ENCODE measurements at regions not wholly inside any gene's neighbourhood (a gene's known extent, or its start where the extent isn't known, plus 50 kb on each side); places are given as distances from the start of the nearest gene placed in this dataset.

GRCh38 chr9:90969021-90969675 is 167.5 kb downstream of the SYK start:
- TF ChIP-seq GATA1 (IDR thresholded peaks at IDR 0.05; ENCODE audit: low read depth, low read length) (no peak), POLR2A (IDR thresholded peaks at IDR 0.05; ENCODE audit: low read length) (no peak)
- DNase-seq, result no peak

DNA sequence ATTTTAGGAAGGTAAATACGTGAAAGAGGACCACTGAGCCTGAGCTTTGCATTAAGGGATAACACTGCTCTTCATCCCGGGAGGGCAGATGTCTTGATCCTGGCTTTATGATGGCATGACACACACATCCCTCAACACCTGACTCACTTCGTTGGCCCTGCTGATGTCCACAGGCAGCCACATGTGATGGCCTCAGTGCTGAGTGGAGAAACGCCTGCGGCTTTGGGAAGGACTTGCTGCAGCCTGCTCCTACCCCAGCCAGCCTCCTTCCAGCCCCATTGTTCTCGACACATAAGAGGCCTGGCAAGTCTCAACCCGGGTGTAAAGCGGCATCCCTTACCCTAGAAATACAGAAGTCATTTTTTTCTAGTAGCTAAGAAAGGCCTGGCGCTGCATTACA is 169.0 kb downstream of the SYK start:
- DNase-seq, result no peak
- TF ChIP-seq GATA1 (IDR thresholded peaks at IDR 0.05; ENCODE audit: low read depth, low read length), result no peak
- TF ChIP-seq POLR2A (IDR thresholded peaks at IDR 0.05; ENCODE audit: low read length), result no peak

GRCh38 chr9:90972057-90972456 is 170.4 kb downstream of the SYK start:
- no peak for TF ChIP-seq POLR2A (IDR thresholded peaks at IDR 0.05; ENCODE audit: low read length)
- TF ChIP-seq GATA1 (IDR thresholded peaks at IDR 0.05; ENCODE audit: low read depth, low read length), result no peak
- DNase-seq, result no peak

DNA sequence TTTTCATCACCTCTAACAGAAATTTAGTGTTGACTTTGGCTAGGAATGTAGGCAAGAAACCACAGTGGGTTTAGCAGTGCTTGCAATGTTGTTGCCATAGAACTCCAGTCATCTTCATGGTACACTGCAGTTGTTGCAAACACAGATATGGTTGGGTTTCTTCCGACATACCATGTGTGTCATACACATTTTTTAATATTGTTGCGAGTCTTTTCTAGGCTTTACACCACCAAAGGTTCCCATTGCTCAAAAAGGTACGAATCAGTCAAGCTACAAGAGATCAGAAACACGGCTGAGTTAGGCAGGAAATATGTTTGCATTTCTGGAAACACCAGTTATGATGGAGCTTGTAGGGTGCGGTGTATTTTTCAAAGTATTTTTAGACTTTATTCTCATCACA is 172.4 kb downstream of the SYK start:
- DNase-seq, result no peak
- TF ChIP-seq GATA1 (IDR thresholded peaks at IDR 0.05; ENCODE audit: low read depth, low read length) (no peak), POLR2A (IDR thresholded peaks at IDR 0.05; ENCODE audit: low read length) (no peak)

GRCh38 chr9:90974643-90975245 is 173.1 kb downstream of the SYK start:
- no peak for TF ChIP-seq GATA1 (IDR thresholded peaks at IDR 0.05; ENCODE audit: low read depth, low read length)
- TF ChIP-seq POLR2A (IDR thresholded peaks at IDR 0.05; ENCODE audit: low read length), result no peak

DNA sequence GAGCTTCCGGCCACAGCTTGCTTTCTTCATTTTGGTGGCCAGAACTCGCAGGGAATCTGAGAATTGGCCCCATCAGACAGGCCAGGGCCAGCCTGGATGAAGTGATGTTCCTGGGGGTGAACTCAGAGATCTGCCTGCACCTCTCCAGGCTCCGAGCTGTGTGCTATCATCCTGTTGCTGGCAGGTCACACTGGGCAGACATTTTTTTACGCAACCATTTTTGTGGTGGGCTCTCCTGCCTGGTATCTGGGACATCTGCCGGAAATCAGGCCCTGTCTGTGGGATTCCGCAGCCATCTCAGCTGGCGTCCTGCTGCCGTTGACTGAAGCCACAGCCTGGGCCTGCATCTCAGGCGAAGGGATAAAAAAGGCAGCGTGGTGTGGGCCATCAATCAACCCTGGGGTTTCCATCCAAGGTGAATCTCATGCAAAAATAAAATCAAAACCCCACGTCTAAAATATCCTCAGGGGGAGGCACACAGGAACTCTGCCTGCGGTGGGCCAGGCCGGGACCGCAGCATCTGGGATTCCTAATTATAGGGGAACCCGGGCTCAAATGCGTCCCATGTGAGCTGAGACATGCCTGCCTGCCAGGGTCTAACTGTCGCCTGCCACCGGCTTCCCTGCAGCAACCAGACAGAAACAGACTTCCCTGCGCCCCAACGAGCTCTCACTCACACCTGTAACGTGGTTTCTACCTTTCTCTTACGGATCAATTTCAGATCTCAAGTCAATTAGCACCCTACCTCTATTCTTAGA is 174.3 kb downstream of the SYK start:
- no peak for DNase-seq
- TF ChIP-seq GATA1 (IDR thresholded peaks at IDR 0.05; ENCODE audit: low read depth, low read length), result no peak
- no peak for TF ChIP-seq POLR2A (IDR thresholded peaks at IDR 0.05; ENCODE audit: low read length)

More at GRCh38 chr9:90974643-90975245, 173.1 kb downstream of the SYK start:
- no peak for DNase-seq

DNA sequence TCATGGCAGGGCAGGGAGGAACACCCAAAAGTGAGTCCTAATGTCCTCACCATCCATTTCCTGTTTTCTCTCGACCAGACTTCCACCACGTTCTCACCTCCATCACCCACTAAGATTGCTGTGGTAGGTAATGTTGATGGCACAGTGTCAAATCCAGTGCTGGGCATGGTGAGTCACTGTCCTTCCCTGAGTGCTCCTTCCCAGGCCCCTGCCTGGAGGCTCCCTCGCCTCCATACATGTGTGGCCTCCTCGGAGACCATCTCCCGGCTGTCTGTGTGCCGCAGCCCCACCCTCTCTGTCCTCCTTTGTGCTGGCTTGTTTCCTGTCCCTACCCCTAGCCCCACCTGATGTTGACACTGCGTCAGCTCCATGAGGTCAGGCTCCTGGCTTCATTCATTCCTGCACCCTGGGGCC is 177.5 kb downstream of the SYK start:
- no peak for DNase-seq
- TF ChIP-seq POLR2A (IDR thresholded peaks at IDR 0.05; ENCODE audit: low read length) (no peak), GATA1 (IDR thresholded peaks at IDR 0.05; ENCODE audit: low read depth, low read length) (no peak)

DNA sequence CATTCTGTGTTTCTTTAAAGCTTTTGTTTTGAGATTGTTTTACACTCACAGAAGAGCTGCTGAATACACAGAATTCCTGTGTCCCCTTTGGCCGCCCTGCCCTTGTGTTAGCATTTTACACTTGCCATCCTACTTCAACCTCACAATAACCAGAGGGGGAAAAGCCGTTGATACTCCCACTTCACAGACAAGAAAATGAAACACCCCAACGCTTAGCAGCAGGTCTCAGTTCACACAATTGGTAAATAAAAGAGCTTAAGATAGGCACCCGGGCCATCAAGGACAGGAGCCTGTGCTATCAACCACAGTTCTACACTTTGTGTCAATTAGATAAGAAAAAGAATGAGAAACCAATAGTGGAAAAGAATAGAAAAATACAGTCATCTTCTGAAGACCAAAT is 178.0 kb downstream of the SYK start:
- TF ChIP-seq POLR2A (IDR thresholded peaks at IDR 0.05; ENCODE audit: low read length) (no peak), GATA1 (IDR thresholded peaks at IDR 0.05; ENCODE audit: low read depth, low read length) (no peak)

DNA sequence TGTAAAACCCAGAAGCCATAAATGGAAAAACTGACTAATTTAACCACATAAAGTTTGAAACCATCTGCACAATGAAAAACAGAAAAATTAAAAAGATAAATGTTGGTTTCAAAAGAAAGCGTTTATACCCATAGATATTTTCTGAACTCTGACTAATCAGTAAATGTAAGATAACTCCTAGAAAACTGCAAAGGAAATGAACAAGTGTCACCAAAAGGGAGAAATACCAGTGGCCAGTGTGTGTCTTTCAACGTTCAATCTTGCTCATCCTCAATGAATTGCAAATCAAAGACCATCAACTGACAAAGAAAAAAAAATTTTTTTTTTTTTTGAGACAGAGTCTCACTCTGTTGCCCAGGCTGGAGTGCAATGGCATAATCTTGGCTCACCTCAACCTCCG is 180.1 kb downstream of the SYK start:
- no peak for DNase-seq
- TF ChIP-seq GATA1 (IDR thresholded peaks at IDR 0.05; ENCODE audit: low read depth, low read length) (no peak), POLR2A (IDR thresholded peaks at IDR 0.05; ENCODE audit: low read length) (no peak)

More for the DNA sequence above, 178.0 kb downstream of the SYK start:
- DNase-seq, result no peak

DNA sequence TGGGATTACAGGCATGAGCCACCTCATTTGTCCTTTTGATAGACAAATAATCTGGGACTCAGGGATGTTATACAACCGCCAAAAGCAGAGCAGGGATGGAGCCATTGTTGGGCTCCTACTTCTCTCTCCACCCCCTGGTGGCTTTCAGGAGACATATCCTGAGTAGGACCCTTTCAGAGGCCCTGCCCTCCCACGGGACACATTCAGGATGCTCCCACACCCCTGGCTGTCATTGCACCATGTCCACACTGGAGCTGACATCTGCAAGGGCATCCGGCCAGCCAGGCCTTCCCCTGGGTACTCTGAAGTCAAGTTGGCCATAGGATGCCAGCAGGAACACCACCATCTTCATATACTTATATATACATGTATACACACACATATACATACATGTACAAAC is 181.8 kb downstream of the SYK start:
- no peak for TF ChIP-seq POLR2A (IDR thresholded peaks at IDR 0.05; ENCODE audit: low read length)
- DNase-seq, result no peak

GRCh38 chr9:90985631-90986030 is 184.0 kb downstream of the SYK start:
- no peak for DNase-seq

DNA sequence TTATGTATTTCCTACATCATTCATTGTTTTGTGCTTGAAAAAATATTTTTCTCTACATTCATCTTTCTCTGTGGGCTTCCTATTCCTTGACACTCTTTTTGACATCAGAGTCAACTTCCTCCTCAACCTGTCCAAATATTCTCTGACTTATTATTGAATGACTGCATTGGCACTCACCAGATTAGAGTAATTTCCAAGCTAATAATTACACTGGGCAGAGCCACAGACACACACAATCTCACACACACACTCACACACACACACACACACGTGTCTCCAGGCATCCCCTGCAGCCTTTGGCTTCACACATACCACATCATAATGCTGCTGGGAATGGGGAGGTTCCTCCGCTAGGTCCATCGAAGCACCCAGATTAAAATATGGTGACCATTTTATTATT is 184.5 kb downstream of the SYK start:
- DNase-seq, result no peak
- no peak for TF ChIP-seq POLR2A (IDR thresholded peaks at IDR 0.05; ENCODE audit: low read length)
- no peak for TF ChIP-seq GATA1 (IDR thresholded peaks at IDR 0.05; ENCODE audit: low read depth, low read length)

More at GRCh38 chr9:90985631-90986030, 184.0 kb downstream of the SYK start:
- TF ChIP-seq GATA1 (IDR thresholded peaks at IDR 0.05; ENCODE audit: low read depth, low read length), result no peak
- no peak for TF ChIP-seq POLR2A (IDR thresholded peaks at IDR 0.05; ENCODE audit: low read length)

- DNase-seq, result no peak
- TF ChIP-seq POLR2A (IDR thresholded peaks at IDR 0.05; ENCODE audit: low read length) (no peak), GATA1 (IDR thresholded peaks at IDR 0.05; ENCODE audit: low read depth, low read length) (no peak)
Measured at GRCh38 chr9:90987566-90987965, 185.9 kb downstream of the SYK start.

DNA sequence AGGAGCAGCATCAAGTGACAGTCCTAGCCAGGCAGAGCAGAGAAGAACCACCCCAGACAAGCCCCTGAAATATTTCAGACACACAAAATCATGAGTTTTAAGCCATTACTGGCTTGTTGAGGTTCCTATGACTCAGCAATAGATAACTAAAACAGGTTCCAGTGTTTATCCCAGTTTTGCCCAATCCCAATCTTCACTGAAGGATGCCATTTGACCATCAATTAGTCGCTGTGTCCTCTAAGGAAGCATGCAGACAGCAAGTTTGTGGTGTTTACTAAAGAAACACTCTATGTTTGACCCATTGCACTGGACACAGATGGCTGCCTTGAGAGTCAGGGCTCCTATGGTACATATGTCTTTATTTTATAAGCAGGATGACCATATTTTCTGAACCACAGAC is 186.7 kb downstream of the SYK start:
- no peak for TF ChIP-seq POLR2A (IDR thresholded peaks at IDR 0.05; ENCODE audit: low read length)
- no peak for TF ChIP-seq GATA1 (IDR thresholded peaks at IDR 0.05; ENCODE audit: low read depth, low read length)
- DNase-seq, result no peak

DNA sequence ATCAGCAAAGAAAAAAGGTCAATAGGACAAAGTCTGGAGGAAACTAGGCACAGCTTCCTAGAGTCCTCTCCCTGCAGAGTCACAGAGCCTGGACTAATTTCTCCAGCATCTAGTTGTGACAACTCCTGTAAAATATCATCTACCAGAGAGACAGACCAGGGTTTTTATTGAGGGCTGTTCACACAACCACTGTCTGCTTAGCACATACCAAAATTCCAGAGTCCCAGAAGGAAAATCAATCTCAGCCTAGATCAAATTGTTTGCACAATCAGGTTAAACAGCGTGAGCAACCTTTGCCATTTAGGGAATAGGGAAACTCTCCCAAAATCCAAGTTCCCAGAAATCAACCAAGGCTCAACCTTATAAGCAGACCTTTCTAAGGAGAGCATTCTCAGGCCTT is 190.3 kb downstream of the SYK start:
- no peak for DNase-seq
- TF ChIP-seq GATA1 (IDR thresholded peaks at IDR 0.05; ENCODE audit: low read depth, low read length), result no peak
- TF ChIP-seq POLR2A (IDR thresholded peaks at IDR 0.05; ENCODE audit: low read length), result no peak
